ENCODE measurements at regions not wholly inside any gene's neighbourhood (a gene's known extent, or its start where the extent isn't known, plus 50 kb on each side); places are given as distances from the start of the nearest gene placed in this dataset.

DNA sequence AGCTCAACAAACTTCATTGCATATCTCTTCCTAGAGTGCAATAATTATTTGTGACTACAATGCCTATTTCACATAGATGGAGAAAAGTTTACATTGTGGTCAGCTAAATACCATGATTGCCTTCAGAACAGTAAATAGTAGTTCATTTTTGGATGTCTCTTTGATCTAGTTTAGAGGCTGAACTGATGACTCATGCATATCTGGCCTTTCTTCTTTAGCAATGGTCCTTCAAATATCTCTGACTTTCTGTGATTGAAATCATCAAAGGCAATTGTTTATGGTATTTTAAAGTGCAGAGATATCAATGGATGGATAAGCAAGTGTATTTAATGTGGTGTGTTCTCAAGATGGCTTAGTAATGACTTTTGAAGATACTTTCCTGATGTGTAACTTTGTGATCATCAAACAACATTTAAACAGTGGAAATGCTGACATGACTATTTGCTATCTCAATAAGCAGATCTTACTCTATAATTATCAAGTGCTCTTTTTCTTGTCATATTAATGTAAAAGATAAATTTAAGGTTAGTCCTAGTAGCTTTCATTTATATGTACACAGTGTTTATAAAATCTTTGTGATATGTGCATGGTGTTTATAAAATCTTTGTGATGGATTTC is 523.7 kb upstream of the SLC35B3 start:
- no peak for DNase-seq
- H3K4me1 Mint-ChIP-seq (ENCODE audit: low read depth, unreplicated experiment) = no peaks in the 10 kb centered on the region
- H3K27me3 Mint-ChIP-seq (ENCODE audit: unreplicated experiment) = no peaks in the 10 kb centered on the region
- BruUV-seq (replicated peaks) = no TSS peak
- no peaks in the 10 kb centered on the region for H3K9me3 Mint-ChIP-seq (ENCODE audit: low read depth, unreplicated experiment)
- CTCF ChIA-PET = no interaction called here
- no peaks in the 10 kb centered on the region for H3K36me3 Mint-ChIP-seq (ENCODE audit: insufficient read depth, unreplicated experiment)
- no peak overlapping the region for H3K27ac Mint-ChIP-seq (ENCODE audit: unreplicated experiment)
- no peak overlapping the region for H3K4me3 Mint-ChIP-seq (ENCODE audit: low read depth, unreplicated experiment)
- TF ChIP-seq, protein P1, sequence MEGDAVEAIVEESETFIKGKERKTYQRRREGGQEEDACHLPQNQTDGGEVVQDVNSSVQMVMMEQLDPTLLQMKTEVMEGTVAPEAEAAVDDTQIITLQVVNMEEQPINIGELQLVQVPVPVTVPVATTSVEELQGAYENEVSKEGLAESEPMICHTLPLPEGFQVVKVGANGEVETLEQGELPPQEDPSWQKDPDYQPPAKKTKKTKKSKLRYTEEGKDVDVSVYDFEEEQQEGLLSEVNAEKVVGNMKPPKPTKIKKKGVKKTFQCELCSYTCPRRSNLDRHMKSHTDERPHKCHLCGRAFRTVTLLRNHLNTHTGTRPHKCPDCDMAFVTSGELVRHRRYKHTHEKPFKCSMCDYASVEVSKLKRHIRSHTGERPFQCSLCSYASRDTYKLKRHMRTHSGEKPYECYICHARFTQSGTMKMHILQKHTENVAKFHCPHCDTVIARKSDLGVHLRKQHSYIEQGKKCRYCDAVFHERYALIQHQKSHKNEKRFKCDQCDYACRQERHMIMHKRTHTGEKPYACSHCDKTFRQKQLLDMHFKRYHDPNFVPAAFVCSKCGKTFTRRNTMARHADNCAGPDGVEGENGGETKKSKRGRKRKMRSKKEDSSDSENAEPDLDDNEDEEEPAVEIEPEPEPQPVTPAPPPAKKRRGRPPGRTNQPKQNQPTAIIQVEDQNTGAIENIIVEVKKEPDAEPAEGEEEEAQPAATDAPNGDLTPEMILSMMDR (IDR thresholded peaks at IDR 0.05; ENCODE audit: unreplicated experiment) = no peak
- intact Hi-C loops (cut with micrococcal nuclease; ENCODE audit: unreplicated experiment) = no loop called here

DNA sequence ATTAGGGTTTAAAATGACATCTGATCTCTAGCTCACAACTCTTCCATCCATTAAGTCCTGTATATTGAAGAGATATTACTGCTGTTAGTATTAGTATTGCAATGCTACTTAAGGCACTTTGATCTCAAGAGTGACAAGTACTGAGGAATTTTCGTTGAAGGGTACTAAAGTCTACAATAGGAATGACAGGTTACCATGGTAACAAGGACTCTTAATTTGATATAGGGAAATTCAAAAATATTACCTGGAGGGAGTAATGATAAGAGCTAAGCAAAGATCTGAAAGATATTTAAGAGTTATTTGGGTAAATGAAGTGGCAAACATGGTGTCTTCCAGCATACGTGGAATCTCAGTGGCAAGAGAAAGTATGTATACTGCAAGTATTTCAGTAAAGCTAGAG is 518.0 kb upstream of the SLC35B3 start:
- intact Hi-C loops (cut with micrococcal nuclease; ENCODE audit: unreplicated experiment) = no loop called here
- Mint-ChIP-seq H3K27me3 (ENCODE audit: unreplicated experiment) (no peaks in the 10 kb centered on the region), H3K9me3 (ENCODE audit: low read depth, unreplicated experiment) (no peaks in the 10 kb centered on the region), H3K4me1 (ENCODE audit: low read depth, unreplicated experiment) (no peaks in the 10 kb centered on the region), H3K36me3 (ENCODE audit: insufficient read depth, unreplicated experiment) (no peaks in the 10 kb centered on the region), H3K27ac (ENCODE audit: unreplicated experiment) (no peak overlapping the region), H3K4me3 (ENCODE audit: low read depth, unreplicated experiment) (no peak overlapping the region)
- no peak for DNase-seq
- no TSS peak for BruUV-seq (replicated peaks)
- CTCF ChIA-PET = interaction anchor here (0.7 kb wide), 1 partner anchor 231 kb away, joined by 5 read pairs; no protein-coding TSS in a partner anchor
- TF ChIP-seq, protein P1 (IDR thresholded peaks at IDR 0.05; ENCODE audit: unreplicated experiment) = no peak

DNA sequence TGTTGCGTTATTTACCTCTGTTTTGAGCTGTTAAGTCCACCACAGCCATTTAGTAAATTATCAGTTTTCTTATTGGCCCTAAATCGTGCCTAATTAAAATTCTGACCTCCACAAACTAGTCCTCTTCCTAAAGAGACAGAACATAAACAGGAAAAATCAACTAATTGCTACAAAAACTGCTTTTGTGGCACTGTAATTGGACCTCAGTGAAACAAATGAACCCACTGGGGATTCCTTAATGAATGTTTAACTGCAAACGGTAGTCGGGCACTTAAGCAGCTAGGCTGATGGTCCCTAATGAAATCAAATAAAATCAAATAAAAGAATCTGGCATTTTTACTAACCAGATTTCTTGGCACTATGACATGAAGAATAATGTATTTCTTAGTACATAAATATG is 513.4 kb upstream of the SLC35B3 start:
- CTCF ChIA-PET = no interaction called here
- no TSS peak for BruUV-seq (replicated peaks)
- intact Hi-C loops (cut with micrococcal nuclease; ENCODE audit: unreplicated experiment) = no loop called here
- no peak overlapping the region for H3K27ac Mint-ChIP-seq (ENCODE audit: unreplicated experiment)
- H3K36me3 Mint-ChIP-seq (ENCODE audit: insufficient read depth, unreplicated experiment) = no peaks in the 10 kb centered on the region
- no peaks in the 10 kb centered on the region for H3K27me3 Mint-ChIP-seq (ENCODE audit: unreplicated experiment)
- no peak for DNase-seq
- TF ChIP-seq, protein P1 (IDR thresholded peaks at IDR 0.05; ENCODE audit: unreplicated experiment) = no peak
- no peaks in the 10 kb centered on the region for H3K9me3 Mint-ChIP-seq (ENCODE audit: low read depth, unreplicated experiment)
- no peak overlapping the region for H3K4me3 Mint-ChIP-seq (ENCODE audit: low read depth, unreplicated experiment)
- no peaks in the 10 kb centered on the region for H3K4me1 Mint-ChIP-seq (ENCODE audit: low read depth, unreplicated experiment)

DNA sequence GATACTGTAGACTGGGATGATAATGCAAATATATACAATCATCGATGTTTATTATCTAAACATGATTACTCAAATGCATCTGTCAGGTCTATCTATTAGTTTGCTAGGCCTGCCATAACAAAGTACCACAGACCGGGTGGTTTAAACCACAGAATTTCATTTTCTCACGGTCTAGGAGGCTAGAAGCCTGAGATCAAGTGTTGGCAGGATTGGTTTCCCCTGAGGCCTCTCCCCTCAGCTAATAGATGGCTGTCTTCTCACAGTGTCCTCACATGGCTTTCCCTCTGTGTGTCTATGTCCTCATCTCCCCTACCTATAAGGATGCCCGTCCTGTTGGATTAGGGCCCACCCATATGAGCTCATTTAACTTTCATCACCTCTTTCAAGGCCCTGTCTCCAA is 512.6 kb upstream of the SLC35B3 start:
- no peaks in the 10 kb centered on the region for H3K4me1 Mint-ChIP-seq (ENCODE audit: low read depth, unreplicated experiment)
- BruUV-seq (replicated peaks) = no TSS peak
- TF ChIP-seq, protein P1 (IDR thresholded peaks at IDR 0.05; ENCODE audit: unreplicated experiment) = no peak

More for the DNA sequence above, 512.6 kb upstream of the SLC35B3 start:
- H3K27ac Mint-ChIP-seq (ENCODE audit: unreplicated experiment) = no peak overlapping the region
- no peaks in the 10 kb centered on the region for H3K27me3 Mint-ChIP-seq (ENCODE audit: unreplicated experiment)
- CTCF ChIA-PET = no interaction called here
- intact Hi-C loops (cut with micrococcal nuclease; ENCODE audit: unreplicated experiment) = no loop called here
- no peak overlapping the region for H3K4me3 Mint-ChIP-seq (ENCODE audit: low read depth, unreplicated experiment)
- no peaks in the 10 kb centered on the region for H3K9me3 Mint-ChIP-seq (ENCODE audit: low read depth, unreplicated experiment)
- DNase-seq = no peak
- no peaks in the 10 kb centered on the region for H3K36me3 Mint-ChIP-seq (ENCODE audit: insufficient read depth, unreplicated experiment)
